Right lobe of liver (tissue), 4 donors: ENCODE measurements at regions not wholly inside any gene's neighbourhood (a gene's known extent, or its start where the extent isn't known, plus 50 kb on each side); places are given as distances from the start of the nearest gene placed in this dataset.

Experiments used
- CTCF ChIP-seq, 4 donors: fragments of 200-600 bp in 3 of 4; fragments of 450-650 bp in 1 of 4; IDR thresholded peaks; one replicate each; pipeline versions ENCODE4 v1.5.1 to v1.8.0; 2016 to 2022; ENCODE audit warnings: antibody characterized with exemption in 4 of 4, mild to moderate bottlenecking in 2 of 4
- POLR2A ChIP-seq: fragments of 450-650 bp; IDR thresholded peaks from one replicate; pipeline ENCODE4 v1.6.1; 2017; ENCODE audit warnings: antibody characterized with exemption, mild to moderate bottlenecking
- donor health status: DM: no; HTN: no; CAD: no.
- donor health status: DM: no; HTN: no; CAD: no.
- donor health status: DM: no; HTN: yes; CAD: no.

- TF ChIP-seq POLR2A: no peak
- TF ChIP-seq CTCF (IDR thresholded peaks at IDR 0.05): no peak
These were observed 80.5 kb downstream of the PRKAB2 start for GRCh38 chr1:147091801-147092200.
